RKO (cell line): ENCODE measurements at regions not wholly inside any gene's neighbourhood (a gene's known extent, or its start where the extent isn't known, plus 50 kb on each side); places are given as distances from the start of the nearest gene placed in this dataset.

ENCODE experiments used
- DNase-seq: peaks from one replicate; pipeline ENCODE4 v3.0.0-alpha.2; 2016; ENCODE audit warnings: low spot score

- no peak for DNase-seq
These were observed 1506.8 kb upstream of the TMEFF2 start for GRCh38 chr2:193701484-193701883.

- peak; percentile 69 for DNase-seq
These were observed 1500.6 kb upstream of the TMEFF2 start for GRCh38 chr2:193695367-193695766.

GRCh38 chr2:193693758-193694157 is 1499.0 kb upstream of the TMEFF2 start:
- no peak for DNase-seq

DNA sequence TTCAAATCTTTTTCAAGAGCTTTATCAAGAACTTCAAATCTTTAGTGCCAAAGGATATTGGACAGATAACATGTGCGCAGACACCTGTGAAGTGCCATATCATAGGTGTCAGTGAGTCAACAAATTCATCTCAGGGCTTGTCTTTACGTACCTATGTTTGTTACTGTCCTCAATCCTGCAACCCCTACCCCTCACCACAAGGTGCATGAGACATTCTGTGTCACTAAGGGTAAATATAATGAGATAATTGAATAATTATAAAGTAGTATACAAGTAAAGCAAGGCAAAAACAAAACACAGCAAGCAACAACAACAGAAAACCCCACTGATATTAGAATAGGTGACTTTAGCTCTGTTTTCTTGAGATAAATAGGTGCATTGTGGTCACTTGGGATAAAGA is 1495.8 kb upstream of the TMEFF2 start:
- no peak for DNase-seq

GRCh38 chr2:193687195-193687594 is 1492.5 kb upstream of the TMEFF2 start:
- no peak for DNase-seq

DNA sequence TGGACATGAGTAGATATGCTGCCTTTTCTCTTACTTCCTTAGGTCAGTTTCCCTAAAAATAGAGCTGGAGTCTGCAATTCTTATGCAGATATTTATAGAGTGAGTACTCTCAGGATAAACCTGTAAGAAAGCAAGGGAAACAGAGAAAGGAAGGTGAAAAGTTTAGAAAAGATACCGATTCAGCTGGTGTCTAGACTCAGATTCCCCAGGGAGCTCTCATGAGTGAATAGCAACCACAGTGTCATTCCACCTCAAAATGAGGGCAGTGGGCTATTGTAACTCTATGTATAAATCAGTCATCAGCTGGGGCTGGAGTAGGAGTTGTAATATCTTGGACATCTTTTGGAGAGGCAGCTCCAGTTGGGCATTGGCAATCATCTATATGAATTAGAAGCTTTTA is 1485.1 kb upstream of the TMEFF2 start:
- DNase-seq, result no peak

GRCh38 chr2:193670478-193670877 is 1475.7 kb upstream of the TMEFF2 start:
- DNase-seq, result no peak

DNA sequence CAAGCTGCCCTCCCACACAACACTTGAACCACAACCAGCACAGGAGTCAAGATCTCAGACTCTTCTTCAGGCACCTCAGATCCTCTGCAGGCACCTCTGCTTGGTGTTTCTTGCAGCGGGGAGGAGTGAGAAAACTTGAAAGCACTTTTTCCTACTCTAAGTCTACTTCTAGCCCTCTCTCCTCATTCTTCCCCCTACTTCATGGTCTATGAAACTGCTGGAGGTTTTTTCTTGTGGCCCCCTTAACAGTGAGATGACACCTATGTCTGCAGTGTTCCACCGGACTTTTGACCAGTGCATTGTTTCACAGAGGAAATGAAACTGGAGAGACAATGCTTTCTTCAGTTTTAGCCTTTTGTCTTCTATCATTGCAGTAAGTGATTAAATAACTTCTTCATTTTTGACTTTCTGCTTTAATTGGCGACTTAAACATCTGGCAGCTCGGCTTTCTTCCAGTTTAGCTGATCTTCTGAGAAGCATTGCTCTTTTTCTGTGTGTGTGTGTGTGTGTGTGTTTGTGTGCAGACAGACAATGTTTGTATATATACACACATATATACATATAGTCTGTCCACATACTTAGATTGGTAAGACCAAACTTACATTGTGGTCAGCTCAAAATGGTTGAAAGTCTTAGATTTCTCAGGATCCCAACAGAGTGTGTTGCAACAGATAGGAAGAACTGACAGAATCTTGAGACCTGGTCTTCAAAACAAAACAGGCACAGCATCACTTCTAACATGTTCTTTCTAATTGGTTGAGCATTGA is 1474.0 kb upstream of the TMEFF2 start:
- no peak for DNase-seq

- DNase-seq, result no peak
These were observed 1433.2 kb upstream of the TMEFF2 start for GRCh38 chr2:193627927-193628272.

- no peak for DNase-seq
These were observed 1432.6 kb upstream of the TMEFF2 start for GRCh38 chr2:193627187-193627926.

GRCh38 chr2:193608451-193608850 is 1413.7 kb upstream of the TMEFF2 start:
- no peak for DNase-seq

- no peak for DNase-seq
These were observed 1396.1 kb upstream of the TMEFF2 start for GRCh38 chr2:193590831-193591230.

DNA sequence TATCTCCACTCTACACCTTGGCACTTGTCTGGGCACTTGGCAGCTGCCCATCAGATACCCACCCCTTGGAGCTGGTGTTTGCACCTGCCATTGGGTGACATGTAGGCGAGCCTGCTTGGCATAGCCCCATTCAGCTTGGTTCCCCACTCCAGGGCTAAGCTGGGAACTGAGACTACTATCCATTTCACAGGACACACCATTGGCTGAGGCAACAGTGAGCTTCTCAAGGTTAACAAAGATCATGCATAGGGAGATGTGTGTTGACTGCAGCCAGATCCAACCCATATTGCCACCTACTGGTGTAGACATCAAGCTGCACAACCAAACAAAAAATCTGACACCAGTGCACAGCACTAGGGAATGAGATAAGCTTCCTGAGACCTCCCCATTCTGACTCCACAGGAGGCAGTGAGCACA is 1389.8 kb upstream of the TMEFF2 start:
- DNase-seq, result peak; percentile 29

DNA sequence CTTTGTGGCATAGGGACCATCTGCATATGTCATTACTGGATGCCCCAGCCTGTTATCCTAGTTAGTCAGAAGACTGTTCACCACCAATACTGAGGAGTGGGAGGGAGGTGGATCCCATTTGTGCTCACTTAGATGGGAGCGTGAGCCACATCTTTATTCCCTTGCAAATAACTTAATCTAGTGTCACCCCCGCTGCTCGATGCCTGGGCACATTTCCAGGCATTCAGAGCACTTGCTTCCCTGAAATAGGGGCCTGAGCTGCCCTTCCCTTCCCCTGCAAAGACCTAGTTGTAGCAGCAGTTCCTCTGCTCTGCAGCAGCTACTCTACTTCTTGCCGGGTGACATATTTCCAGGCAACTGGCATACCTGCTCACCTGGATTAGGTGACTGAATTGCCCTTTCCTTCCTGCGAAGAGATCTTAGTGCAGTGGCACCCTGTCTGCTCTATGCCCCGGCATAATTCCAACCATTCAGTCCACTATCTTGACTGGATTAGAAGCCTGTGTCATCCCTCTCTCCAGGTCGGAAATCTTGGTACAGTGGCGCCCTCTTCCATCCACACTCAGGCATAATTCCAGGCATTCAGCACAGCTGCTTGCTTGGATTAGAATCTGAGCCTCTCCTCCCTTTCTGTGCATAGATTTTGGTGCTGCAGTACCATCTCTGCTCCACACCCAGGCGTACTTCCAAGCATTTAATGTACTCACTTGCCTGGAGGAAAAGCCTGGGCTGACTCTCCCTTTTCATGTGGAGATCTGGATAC is 1389.1 kb upstream of the TMEFF2 start:
- DNase-seq, result no peak

GRCh38 chr2:193581807-193582206 is 1387.1 kb upstream of the TMEFF2 start:
- DNase-seq, result no peak

DNA sequence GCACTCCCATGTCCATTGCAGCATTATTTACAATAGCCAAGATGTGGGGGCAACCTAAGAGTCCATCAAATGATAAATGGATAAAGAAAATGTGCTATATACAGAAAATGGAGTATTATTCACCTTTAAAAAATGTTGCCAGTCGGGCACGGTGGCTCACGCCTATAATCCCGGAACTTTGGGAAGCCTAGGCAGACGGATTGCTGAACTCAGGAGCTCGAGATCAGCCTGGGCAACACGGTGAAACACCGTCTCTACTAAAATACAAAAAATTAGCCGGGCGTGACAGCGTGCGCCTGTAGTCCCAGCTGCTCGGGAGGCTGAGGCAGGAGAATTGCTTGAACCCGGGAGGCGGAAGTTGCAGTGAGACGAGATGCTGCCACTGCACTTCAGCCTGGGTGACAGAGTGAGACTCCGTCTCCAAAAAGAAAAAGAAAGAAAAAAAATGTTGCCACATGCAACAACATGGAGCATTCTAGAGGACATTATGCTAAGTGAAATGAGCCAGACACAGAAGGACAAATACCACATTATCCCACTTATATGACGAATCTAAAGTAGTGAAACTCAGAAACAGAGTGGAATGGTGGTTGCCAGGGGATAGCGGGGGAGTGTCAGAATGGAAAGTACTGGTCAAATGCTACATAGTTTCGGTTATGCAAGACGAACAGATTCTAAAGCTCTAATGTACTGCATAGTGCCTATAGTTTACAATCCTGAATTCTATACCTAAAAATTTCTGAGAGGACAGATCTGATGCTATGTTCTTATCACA is 1385.6 kb upstream of the TMEFF2 start:
- DNase-seq, result no peak

DNA sequence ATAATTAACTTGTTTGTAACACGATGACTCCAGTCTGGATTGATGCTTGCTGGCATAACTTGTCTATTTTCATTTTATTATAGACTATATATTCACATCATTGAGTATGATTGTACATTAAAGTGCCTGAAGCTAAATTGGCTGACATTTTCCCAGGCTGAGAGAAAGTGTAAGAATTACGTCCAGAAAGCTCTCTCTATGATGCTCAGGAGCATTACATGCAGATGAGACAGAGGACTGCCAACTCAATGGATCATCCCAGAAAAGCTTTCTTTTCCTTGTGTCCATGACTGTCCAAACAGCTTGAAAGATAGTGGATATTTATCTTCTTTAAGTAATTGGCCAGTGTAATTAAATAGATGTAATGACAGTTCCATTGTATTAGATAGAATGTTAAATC is 1372.2 kb upstream of the TMEFF2 start:
- no peak for DNase-seq

DNA sequence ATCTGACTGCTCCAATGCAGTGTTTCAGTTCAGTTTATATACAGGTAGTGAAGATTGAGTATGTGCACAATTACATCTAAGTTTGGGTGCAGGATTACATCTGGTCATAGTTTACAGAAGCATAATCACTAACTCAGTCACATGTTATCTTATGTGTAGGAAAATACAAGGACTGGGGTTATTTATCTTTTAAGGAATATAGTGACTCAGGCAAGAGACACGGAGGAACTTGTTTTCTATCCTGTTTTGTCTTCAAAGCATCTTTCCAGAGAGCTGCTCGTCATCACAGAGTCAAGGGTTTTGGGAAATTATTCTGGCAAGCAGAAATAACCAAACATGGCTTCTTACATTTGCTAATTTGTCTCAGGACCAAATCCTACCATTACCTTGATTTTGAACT is 1371.5 kb upstream of the TMEFF2 start:
- no peak for DNase-seq

DNA sequence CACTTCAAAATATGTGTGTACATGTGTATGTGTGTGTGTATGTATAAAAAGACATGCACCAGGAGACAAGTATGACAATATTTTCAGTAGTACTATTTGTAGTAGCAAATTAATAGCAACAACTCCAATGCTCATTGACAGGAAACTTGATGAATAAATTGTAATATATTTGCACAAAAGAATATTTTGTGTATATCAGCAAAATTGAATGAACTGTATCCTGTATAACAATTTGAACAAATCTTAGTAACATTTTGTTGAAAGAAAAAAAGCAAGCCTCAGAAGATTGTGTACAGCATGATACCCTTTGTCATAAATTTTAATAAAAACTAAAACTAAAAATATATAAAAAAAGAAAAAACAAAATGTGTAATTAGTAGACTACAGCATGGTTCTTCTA is 1367.3 kb upstream of the TMEFF2 start:
- no peak for DNase-seq

DNA sequence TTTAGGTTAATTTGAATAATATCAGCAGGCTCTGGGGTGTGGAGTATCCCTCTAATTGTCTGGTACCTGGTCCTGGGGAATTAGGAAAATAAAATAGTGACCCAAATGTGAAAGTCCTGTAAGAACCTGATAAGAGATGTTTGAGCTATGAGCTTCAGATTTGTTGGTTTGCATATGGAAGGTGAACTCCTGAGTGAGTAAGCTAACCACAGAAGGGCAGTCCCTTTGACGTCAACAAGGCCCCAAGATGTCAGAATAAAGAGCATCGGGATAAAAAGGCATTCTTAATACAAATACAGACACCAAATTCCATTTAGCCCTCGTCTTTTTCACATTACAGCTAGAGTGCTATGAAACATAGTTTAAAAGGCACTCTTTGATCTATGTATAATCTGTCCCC is 1366.3 kb upstream of the TMEFF2 start:
- no peak for DNase-seq

GRCh38 chr2:193556766-193557470 is 1362.2 kb upstream of the TMEFF2 start:
- peak; percentile 60 for DNase-seq

- DNase-seq, result peak; percentile 14
These were observed 1354.9 kb upstream of the TMEFF2 start for GRCh38 chr2:193549661-193550060.
